NCI-H748 (cell line): ENCODE measurements at regions not wholly inside any gene's neighbourhood (a gene's known extent, or its start where the extent isn't known, plus 50 kb on each side); places are given as distances from the start of the nearest gene placed in this dataset.
A peak's percentile ranks its signal among the peaks of the same experiment; 100 is the strongest.
"Not testable (repeated sequence)": the region's sequence is repeated elsewhere in the genome, so short reads cannot be mapped to it uniquely, and the experiment has no call there.

Source experiments
- DNase-seq: peaks from one replicate; lab custom pipeline; 2025; ENCODE audit not compliant: unreplicated experiment; lab: John Stamatoyannopoulos, UW

DNA sequence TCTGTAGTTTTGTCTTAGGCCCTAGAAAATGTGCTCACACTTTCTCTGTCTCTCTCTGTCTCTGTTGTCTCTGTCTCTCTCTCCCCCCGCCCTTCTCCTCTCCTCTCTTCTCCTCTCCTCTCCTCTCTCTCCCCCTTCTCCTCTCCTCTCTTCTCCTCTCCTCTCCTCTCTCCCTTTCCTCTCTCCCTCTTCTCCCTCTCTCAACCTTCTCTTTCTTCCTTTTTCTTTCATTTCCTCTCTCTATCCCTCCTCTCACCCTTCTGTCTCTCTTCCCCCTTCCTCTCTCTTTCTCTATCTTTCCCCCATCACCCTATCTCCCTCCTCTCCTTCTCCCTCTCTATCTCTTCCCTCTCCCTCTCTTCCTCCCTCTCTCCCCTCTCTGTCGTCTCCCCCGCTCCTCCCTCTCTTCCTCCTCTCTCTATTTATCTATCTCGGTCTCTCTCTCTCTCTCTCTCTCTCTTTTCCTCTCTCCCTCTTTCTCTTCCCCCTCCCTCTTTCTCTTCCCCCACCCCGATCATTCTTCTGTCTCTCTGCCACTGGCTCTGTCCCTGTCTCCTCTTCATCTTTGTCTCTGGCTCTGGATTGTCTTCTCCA lies 107.2 kb upstream of the C16orf82 start:
- DNase-seq = no peak

DNA sequence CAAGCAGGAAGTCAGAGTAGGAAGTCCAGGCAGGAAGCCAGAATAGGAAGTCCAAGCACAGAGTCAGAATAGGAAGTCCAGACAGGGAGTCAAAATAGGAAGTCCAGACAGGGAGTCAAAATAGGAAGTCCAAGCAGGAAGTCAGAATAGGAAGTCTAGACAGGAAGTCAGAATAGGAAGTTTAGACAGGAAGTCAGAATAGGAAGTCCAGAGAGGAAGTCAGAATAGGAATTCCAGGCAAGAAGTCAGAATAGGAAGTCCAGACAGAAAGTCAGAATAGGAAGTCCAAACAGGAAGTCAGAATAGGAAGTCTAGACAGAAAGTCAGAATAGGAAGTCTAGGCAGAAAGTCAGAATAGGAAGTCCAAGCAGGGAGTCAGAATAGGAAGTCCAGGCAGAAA lies 105.3 kb upstream of the C16orf82 start:
- no peak for DNase-seq

DNA sequence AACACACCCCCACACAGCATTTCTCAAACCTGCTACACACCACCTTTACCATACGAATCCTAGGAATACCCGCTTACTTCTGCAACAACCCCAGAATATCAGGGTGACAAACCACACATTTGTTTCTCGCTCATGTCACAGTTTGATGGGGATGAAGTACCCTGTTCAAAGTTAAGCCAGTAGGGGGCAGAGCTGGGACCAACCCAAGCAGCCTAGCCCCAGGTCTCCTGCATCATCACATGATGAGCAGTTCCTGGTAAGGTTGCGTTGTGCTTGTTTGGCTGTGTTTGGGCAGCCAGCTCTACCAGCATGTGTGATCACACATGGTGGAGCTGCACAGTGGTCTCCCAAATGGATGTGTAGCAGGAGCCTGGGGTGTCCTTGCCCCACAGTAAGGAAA lies 103.6 kb upstream of the C16orf82 start:
- DNase-seq = no peak

DNA sequence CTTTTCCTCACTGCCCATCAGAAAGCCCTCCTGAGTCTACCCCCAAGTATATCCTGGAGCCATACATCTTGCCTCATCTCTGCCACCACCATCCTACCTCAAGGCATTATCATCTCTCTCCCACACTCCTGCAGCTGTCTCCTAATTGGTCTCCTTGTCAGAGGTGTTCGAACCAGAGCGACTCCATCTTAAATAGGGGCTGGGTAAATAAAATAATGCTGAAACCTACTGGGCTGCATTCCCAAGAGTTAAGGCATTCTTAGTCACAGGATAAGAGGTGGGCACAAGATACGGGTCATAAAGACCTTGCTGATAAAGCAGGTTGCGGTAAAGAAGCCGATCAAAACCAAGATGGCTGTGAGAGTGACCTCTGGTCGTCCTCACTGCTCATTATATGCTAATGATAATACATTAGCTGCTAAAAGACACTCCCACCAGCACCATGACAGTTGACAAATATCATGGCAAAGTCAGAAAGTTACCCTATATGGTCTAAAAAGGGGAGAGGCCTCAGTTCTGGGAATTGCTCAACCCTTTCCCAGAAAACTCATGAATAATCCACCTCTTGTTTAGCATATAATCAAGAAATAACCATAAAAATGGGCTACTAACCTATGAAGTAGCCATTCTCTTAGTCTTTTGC lies 97.0 kb upstream of the C16orf82 start:
- DNase-seq = no peak

DNA sequence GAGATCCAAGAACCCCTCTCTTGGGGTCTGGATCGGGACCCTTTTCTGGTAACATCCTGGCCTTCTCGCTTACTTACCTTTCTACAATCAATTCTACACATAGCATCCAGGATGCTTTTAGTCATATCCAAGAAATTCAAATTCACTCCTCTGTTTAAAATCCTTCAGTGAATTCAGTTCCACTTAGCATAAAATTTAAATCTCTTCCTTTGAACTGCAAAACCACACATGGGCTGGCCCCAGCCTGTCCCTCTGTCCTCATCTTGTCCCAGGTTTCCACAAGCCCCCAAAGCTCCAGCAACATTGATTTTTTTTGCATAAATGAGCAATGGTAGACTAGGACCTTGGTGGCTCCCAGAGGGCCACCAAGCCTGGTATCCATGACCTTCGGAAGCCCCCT lies 96.4 kb upstream of the C16orf82 start:
- no peak for DNase-seq

DNA sequence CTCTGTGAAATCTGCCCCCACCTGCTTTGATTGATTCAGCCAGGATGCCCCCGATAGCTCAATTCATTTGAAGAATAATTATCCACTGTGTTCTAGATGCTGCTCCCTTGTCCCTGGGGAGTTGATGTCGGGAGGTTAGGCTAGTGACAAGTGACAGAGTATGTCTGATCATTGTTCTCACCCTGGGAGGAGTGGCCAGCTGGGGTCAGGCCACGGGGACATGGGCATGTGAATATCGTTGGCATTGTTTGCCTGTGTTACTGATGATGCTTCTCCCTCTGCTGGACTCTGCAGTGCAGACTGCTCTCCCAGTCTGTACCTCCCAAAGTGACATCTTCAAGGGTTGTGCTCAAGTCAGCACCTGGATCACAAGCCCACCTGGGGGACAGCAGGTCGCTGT lies 89.9 kb upstream of the C16orf82 start:
- no peak for DNase-seq

DNA sequence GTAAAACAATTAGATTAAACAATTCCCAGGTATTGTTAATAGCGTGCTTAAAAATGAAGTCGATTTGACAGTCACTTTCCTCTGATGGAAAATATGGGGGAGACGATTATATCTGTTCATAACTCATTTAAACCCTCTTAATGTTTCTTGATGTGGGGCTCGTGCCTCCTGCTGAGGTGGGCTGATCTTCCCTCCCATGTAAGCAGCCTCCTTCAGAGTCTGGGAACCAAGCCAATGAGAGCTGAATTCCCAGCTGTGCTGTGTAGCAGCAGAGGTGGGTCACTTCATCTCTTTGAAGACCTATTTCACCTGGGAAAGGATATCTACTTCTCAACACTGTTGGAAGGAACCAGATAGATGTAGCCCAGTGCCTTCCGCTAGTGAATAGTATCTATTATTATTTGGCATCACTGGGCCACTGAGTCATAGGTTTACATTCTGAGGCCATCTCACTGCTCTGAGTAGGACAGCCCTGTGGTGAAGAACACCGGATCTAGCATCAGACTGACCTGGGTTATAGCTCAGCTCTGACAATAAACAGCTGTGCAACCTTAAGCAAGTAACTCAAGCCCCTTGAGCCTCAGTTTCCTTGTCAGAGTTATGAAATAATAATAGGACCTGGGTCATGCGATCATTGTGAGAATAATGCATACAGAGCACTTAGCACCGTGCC lies 85.3 kb upstream of the C16orf82 start:
- peak; percentile 52 for DNase-seq

DNA sequence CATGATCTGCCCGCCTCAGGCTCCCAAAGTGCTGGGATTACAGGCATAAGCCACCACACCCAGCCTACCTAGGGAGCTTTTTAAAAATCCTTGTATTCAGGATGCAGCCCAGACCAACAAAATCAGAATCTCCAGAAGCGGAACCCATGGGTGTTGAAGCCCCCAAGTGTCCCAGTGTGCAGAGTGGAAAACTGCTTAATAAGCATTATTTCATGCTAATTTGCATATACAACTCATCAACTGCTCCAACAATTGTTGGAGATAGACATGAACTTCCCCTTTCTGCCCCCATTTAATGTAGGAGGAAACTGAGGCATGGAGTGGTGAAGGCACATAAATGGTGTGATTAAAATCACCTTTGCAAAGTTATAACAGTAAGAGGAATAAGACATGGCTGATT lies 84.3 kb upstream of the C16orf82 start:
- DNase-seq = no peak

DNA sequence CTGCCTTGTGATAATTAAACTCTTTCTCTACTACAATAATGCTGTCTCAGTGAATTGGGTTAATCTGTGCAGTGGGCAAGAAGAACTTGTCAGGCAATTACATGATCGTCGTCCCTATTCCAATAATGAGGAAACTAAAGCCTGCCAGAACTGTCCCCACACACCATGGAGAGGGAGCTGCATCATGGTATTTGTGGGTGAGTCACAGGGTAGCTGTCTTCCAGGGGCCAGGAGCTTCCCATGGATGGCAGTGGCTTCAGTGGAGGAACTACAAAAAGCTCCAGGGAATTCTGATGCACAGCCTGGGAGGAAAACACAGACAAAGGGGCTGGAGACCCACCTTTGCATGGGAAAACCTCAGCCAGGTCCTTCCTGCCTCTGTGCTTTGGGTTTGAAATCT lies 83.3 kb upstream of the C16orf82 start:
- DNase-seq = no peak

DNA sequence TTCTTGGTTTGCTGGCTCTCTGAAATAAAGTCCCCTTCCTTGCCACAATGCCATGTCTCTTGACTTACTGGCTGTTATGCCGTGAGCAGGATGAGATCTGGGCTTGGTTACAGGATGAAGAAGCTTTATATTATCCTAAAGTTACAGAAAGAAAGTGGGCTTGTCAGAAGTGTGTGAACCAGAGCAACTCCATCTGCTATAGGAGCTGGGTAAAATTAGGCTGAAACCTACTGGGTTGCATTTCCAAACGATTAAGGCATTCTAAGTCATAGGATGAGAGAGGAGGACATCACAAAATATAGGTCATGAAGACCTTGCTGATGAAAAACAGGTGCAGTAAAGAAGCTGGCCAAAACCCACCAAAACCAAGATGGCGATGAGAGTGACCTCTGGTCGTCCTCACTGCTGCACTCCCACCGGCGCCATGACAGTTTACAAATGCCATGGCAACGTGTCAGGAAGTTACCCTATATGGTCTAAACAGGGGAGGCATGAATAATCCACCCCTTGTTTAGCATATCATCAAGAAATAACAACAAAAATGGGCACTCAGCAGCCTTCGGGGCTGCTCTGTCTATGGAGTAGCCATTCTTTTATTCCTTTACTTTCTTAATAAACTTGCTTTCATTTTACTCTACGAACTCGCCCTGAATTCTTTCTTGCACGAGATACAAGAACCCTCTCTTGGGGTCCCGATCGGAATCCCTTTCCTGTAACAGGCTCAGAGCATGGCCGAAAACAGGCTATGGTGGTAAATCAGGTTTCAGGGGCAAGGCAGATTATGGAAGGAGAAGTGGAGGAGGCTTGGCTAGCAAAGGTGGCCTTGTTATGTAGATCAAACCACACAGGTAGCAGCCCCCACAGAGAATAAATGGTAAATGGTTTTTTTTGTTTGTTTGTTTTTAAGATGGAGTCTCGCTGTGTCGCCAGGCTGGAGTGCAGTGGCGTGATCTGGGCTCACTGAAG lies 81.3 kb upstream of the C16orf82 start:
- no peak for DNase-seq

DNA sequence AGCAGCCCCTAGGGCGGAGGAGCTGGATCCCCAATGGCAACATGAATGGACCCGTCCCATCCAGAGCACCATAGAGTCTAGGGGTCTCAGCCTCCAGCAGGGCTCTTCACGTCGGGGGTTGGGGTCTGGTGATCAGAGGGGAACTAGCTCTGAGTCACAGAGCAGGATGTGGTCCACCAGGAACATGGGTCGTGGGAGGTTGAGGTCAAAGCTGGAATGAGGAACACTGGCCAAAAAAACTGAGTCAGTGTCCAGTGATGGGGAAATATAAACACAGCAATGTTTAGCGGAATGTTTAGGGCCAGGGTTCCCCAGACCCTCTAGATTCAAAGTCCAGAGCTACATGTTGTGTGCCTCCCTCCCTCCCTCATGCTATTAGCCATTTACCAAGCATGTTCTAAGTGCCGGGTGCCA lies 79.1 kb upstream of the C16orf82 start:
- DNase-seq = no peak

DNA sequence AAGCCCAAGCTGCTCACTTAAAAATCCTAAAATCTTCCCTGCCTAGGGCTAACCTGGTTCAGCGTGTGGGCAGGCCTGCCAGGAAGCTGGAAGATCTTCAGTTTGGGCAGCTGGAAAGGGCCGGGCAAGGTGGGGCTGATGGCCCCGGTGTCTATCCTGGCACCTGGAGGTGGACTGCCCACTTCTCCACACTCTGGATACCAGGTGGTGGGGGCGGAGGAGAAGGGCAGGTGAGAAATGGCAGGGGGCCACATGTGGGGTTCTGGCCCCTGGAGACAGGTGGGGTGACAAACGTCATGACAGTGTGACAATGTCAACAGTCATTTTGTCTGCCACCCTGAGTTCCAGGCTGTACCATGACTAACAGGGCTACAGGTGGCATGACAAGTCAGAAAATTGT lies 78.5 kb upstream of the C16orf82 start:
- no peak for DNase-seq

DNA sequence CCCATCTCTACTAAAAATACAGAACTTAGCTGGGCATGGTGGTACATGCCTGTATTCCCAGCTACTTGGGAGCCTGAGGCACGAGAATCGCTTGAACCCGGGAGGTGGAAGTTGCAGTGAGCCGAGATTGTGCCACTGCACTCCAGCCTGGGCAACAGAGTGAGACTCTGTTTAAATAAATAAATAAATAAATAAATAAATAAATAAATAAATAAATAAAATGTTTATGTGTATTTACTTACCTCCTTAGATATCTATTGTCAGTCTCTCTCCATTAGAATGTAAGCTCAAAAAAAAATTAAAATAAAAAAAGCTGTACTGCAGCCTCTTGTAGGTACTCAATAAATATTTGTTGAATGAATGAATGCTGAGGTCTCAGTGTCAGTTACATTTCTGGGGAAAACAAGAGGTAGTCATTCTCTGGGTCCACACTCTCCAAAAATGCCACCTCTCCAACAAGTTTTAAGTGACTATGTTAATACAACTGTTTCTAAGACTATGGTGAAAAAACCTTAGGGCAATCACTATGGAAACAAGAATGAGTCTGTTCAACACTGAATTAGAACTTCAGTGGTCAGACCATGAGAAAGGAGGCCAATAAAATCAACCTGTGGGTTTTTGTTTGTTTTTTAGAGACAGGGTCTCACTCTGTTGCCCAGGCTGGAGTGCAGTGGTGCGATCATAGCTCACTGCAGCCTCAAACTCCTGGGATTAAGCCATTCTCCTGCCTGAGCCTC lies 76.2 kb upstream of the C16orf82 start:
- DNase-seq = not testable (repeated sequence)

DNA sequence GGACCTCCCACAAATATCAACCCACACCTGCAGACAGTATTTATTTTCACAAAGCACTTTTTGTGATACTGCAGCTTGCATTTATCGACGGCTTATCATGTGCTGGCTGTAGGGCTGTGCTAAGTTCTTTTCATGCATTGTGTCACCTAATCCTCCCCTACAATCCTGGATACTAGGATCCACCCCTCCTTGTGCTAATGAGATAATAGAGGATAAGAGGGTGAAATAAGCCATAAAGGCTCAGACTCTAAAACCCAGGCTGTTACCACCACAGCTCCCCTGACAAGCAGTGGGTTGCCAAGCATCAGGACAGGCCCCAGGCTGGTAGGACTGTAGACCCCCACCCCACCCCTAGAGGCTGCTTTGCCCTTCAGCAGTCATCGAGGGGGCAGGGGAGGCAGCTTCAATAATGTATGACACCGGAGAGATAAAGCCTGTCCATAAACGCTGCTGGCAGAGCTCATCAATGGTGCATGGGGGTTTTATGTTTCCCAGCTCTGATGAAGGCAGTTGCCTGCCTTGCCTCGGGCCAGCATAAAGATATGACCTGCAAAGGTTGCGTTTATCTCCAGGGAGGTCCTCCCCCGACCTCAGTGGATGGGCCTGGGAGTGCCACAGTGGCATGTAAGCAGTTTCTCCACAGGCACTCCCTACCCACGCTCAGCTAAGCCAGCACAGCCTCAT lies 73.9 kb upstream of the C16orf82 start:
- DNase-seq = peak; percentile 3

DNA sequence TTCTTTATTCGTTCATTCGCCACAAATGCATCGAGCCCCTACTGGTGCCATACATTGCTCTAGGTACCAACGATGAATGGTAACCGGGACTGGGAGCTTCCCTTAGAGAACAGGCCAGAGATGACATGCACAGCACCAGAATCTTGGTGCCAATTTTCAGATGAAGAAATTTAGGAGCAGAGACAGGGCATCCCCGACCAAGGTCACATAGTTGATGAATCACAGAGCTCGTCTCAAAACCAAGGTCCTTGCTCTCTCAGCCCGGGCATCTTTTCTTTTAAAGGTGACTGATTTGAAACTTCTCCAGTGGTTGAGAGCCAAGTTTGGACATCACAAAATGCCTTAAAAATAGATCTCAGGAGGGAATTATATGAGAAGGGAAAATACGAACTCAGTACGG lies 73.2 kb upstream of the C16orf82 start:
- no peak for DNase-seq

DNA sequence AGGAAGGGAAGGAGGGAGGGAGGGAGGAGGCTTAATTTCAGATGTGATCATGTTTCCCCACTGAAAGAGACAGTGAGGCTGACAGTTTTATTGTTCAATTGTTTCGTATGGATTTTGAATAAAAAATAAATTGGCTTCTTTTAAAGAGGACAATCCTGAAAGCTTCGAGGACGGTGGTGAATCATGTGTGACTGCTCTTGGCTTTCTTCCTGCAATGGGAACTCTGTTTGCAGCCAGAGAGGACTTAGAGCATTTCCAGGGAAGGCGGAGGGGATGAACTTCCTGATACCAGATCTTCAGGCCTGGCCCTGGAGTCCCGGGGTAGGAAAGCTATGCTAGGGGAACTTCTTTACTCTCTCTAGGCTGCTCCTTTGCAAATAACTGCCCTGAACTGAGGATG lies 72.8 kb upstream of the C16orf82 start:
- DNase-seq = no peak

DNA sequence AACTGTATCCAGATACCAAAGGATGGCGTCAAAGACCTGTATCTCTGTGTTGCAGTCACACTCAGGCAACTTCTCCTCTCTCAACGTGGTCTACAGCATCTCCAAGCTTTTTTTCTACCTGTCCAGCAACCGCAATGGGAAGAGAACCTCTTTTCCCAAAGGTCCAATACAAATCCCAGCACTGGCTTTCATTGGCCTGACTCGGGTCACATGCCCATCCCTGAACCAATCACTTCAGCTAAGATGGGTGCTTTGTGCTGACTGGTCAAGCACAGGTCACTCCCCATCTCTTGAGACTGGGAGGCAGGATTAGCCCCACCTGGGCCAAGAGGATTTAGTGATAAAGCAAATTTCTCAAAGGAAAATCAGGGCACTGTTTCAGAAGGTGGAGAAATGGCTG lies 71.2 kb upstream of the C16orf82 start:
- DNase-seq = no peak

DNA sequence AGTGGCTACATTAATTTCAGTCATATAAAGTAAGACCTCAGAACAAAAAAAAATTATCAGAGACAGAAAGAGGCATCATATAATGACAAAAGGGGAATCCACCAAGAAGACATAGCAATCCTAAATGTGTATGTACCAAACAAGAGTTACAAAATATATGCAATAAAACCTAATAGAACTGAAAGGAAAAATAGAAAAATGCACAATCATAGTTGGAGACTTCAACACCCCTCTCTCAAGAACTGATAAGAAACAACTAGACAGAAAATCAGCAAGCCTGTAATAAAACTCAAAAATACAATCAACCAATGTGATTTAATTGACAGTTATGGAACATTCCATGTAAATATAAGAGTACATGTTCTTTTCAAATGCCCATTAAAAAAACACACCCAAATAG lies 61.3 kb upstream of the C16orf82 start:
- DNase-seq = no peak
